DND-41 (cell line): ENCODE measurements at regions not wholly inside any gene's neighbourhood (a gene's known extent, or its start where the extent isn't known, plus 50 kb on each side); places are given as distances from the start of the nearest gene placed in this dataset.

Source experiments
- ATAC-seq: fragments of 200-7000 bp; cut with Tn5 transposase; 3 replicates; pipeline ENCODE4 v1.9.1; 2021; ENCODE audit warnings: low read depth; ENCODE audit not compliant: insufficient read depth
- DNase-seq: peaks from one replicate; pipeline ENCODE4 v3.0.0-alpha.2; 2020
- H2AFZ ChIP-seq: 2 replicates; pipeline ENCODE4 v1.6.0; 2012; ENCODE audit warnings: low read depth, low read length
- H3K27ac ChIP-seq: 2 replicates; pipeline ENCODE4 v1.5.1; 2012; ENCODE audit warnings: low read length, inconsistent platforms
- H3K27me3 ChIP-seq: fragments of 200-600 bp; sonication (generic); 2 replicates; pipeline ENCODE4 v1.6.0; 2012; ENCODE audit warnings: low read length, mild to moderate bottlenecking, inconsistent platforms; ENCODE audit not compliant: insufficient read depth, poor library complexity
- H3K36me3 ChIP-seq: 2 replicates; pipeline ENCODE4 v1.5.1; 2012; ENCODE audit warnings: low read length, inconsistent platforms; ENCODE audit not compliant: insufficient read depth
- H3K4me1 ChIP-seq: 2 replicates; pipeline ENCODE4 v1.5.1; 2012; ENCODE audit warnings: mild to moderate bottlenecking, low read length; ENCODE audit not compliant: insufficient read depth
- H3K4me2 ChIP-seq: 2 replicates; pipeline ENCODE4 v1.6.0; 2012; ENCODE audit warnings: mild to moderate bottlenecking, moderate library complexity, low read length, inconsistent platforms; ENCODE audit not compliant: insufficient read depth
- H3K4me3 ChIP-seq, 2 experiments: fragments of 200-600 bp in 1 of 2; shearing (Covaris generic) in 1 of 2; 2 replicates each; pipeline ENCODE4 v1.5.1; 2012 to 2016; ENCODE audit warnings: inconsistent platforms in 2 of 2, low read length in 2 of 2, mild to moderate bottlenecking in 2 of 2, low read depth in 1 of 2, moderate library complexity in 1 of 2
- H3K79me2 ChIP-seq: 2 replicates; pipeline ENCODE4 v1.6.0; 2012; ENCODE audit warnings: low read length, inconsistent platforms; ENCODE audit not compliant: insufficient read depth
- H3K9ac ChIP-seq: 2 replicates; pipeline ENCODE4 v1.6.0; 2012; ENCODE audit warnings: low read depth, mild to moderate bottlenecking, inconsistent platforms, low read length, moderate library complexity
- H3K9me3 ChIP-seq: 2 replicates; pipeline ENCODE4 v1.5.1; 2012; ENCODE audit warnings: low read length, moderate library complexity, mild to moderate bottlenecking, inconsistent platforms; ENCODE audit not compliant: insufficient read depth, severe bottlenecking
- H4K20me1 ChIP-seq: 2 replicates; pipeline ENCODE4 v1.6.0; 2012; ENCODE audit warnings: low read length; ENCODE audit not compliant: insufficient read depth
- EZH2 ChIP-seq: IDR thresholded peaks from 3 replicates; pipeline ENCODE4 v1.6.1; 2012; ENCODE audit warnings: borderline replicate concordance, low read depth, mild to moderate bottlenecking, moderate library complexity, low read length, inconsistent platforms; ENCODE audit not compliant: severe bottlenecking
- TF ChIP-seq, protein P1 (sequence below): IDR thresholded peaks from 2 replicates; pipeline ENCODE4 v1.5.1; 2012; ENCODE audit warnings: borderline replicate concordance, low read length, moderate library complexity, mild to moderate bottlenecking; ENCODE audit not compliant: poor library complexity, severe bottlenecking; ENCODE audit errors: extremely low read depth

DNA sequence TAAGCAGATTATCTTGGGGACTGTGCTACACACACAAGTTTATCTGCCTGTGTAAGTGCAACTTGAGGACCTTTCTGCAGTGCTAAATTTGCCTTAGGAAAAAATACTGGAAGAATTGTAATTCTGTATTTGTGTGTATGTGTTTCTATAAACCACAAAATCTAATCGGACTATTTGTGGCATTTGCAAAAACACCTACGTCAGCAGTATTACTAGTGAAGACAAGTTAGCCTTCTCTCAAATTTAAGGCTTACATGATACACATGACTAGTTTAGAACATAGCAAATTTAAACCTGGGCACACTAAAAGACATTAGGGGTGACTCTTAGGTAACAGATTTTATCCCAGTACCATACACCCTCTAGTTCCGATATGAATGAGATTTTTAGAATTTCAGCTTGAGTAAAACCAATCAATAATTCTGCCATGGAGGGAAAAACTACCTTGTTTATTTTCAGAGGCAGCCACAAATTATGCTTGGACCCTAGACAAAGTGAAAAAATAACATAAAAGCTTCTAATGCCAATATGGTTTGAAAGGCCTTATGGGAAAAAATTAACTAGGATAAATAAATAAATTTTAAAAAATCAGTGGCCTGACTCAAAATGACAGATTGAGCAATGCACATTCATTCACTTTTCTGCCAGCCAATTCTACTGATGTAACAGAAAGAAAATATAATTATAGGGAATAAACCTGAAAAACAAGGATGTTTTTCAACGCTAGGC, 176.4 kb downstream of the SNCA start:
- Histone ChIP-seq H3K4me3 (no peak overlapping the region), H3K9me3 (no peaks in the 10 kb centered on the region), H4K20me1 (no peaks in the 10 kb centered on the region), H3K36me3 (no peaks in the 10 kb centered on the region), H3K4me1 (no peaks in the 10 kb centered on the region; the same call in 1 of the 2 replicates), H3K79me2 (no peaks in the 10 kb centered on the region), H3K27ac (no peak overlapping the region), H3K9ac (no peak overlapping the region), H3K4me2 (no peak overlapping the region), H3K27me3 (no peaks in the 10 kb centered on the region), H2AFZ (no peak overlapping the region)
- no peak for ATAC-seq
- DNase-seq = no peak
- TF ChIP-seq EZH2 = no peak
- TF ChIP-seq, protein P1, sequence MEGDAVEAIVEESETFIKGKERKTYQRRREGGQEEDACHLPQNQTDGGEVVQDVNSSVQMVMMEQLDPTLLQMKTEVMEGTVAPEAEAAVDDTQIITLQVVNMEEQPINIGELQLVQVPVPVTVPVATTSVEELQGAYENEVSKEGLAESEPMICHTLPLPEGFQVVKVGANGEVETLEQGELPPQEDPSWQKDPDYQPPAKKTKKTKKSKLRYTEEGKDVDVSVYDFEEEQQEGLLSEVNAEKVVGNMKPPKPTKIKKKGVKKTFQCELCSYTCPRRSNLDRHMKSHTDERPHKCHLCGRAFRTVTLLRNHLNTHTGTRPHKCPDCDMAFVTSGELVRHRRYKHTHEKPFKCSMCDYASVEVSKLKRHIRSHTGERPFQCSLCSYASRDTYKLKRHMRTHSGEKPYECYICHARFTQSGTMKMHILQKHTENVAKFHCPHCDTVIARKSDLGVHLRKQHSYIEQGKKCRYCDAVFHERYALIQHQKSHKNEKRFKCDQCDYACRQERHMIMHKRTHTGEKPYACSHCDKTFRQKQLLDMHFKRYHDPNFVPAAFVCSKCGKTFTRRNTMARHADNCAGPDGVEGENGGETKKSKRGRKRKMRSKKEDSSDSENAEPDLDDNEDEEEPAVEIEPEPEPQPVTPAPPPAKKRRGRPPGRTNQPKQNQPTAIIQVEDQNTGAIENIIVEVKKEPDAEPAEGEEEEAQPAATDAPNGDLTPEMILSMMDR = no peak

DNA sequence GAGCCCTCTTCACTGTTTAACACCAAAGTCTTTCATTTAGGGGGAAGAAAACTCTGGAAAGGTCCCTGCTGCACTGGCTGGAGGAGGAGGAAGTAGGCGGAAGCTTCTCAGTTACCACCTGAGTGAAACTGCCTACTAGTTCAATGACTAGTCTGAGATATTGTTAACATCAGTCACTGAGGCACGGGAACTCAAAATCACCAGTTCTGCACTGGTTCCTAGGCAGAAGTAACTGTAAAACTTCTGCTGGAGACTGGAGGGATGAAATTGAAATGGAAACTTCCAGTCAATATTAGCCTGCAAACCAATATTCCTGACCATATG, 178.3 kb downstream of the SNCA start:
- no peak overlapping the region for H3K4me3 ChIP-seq
- ATAC-seq (no peak), DNase-seq (no peak)
- H3K27me3 ChIP-seq = no peaks in the 10 kb centered on the region
- H4K20me1 ChIP-seq = no peaks in the 10 kb centered on the region
- H3K9me3 ChIP-seq = no peaks in the 10 kb centered on the region
- no peak overlapping the region for H3K9ac ChIP-seq
- H3K36me3 ChIP-seq = no peaks in the 10 kb centered on the region
- no peaks in the 10 kb centered on the region; the same call in 1 of the 2 replicates for H3K4me1 ChIP-seq
- no peak overlapping the region for H3K4me2 ChIP-seq
- TF ChIP-seq EZH2 = no peak
- TF ChIP-seq, protein P1 = no peak
- no peaks in the 10 kb centered on the region for H3K79me2 ChIP-seq
- no peak overlapping the region for H3K27ac ChIP-seq
- peak overlapping the region; percentile 30; the same call in 1 of the 2 replicates for H2AFZ ChIP-seq

DNA sequence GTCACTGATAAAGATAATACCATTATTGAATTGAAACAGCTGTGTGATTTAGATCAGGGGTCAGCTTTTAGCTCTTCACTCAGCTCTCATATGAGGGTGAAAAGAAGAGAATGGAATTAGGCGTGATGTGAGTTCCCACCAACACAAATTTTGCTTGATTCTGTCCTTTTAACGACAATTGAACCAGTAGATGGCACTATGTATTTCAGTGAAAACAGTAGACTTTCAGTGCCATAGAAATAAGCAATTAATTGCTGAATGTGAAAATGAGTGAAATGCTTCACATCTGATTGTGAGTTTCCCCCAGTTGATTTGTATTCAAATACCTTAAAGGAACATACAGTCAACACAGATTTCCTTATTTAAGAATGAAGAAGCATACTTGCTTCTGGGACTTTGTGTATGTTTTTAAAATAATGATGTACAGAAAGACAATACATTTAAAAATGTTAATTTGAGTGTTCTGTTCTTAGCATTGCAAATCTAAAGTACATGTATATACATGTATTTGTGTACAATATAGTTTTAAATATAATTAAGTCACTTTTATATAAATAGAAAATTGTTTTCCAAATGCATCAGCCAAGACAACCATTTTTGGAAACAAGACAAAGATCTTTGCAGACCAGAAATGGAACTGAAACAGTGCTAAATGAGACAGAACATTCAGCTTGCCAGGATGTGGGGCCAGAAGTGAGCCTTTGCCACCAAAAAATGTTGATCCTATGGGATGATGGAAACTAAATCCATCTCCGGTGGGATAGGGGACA, 178.8 kb downstream of the SNCA start:
- H3K27ac ChIP-seq = no peak overlapping the region
- H3K79me2 ChIP-seq = no peaks in the 10 kb centered on the region
- ATAC-seq = peak; percentile 72
- H3K4me2 ChIP-seq = no peak overlapping the region
- no peak overlapping the region for H3K4me3 ChIP-seq
- H3K36me3 ChIP-seq = no peaks in the 10 kb centered on the region
- TF ChIP-seq, protein P1 = peak; percentile 68
- no peak for TF ChIP-seq EZH2
- no peaks in the 10 kb centered on the region for H3K27me3 ChIP-seq
- no peaks in the 10 kb centered on the region for H4K20me1 ChIP-seq
- H2AFZ ChIP-seq = peak overlapping the region; percentile 30; the same call in 1 of the 2 replicates
- H3K4me1 ChIP-seq = no peaks in the 10 kb centered on the region; the same call in 1 of the 2 replicates
- no peaks in the 10 kb centered on the region for H3K9me3 ChIP-seq
- H3K9ac ChIP-seq = no peak overlapping the region
- DNase-seq = no peak
